Ascending aorta (tissue), 2 donors: ENCODE measurements at regions not wholly inside any gene's neighbourhood (a gene's known extent, or its start where the extent isn't known, plus 50 kb on each side); places are given as distances from the start of the nearest gene placed in this dataset.

ENCODE experiments used
- DNase-seq, 2 donors: peaks; one replicate each; pipeline ENCODE4 v3.0.0-alpha.2; 2019; ENCODE audit warnings: low spot score in 2 of 2
- H3K27ac ChIP-seq, 2 donors: fragments of 200-600 bp; sonication (generic); one replicate each; pipeline ENCODE4 v1.5.1; 2016 to 2017; ENCODE audit warnings: mild to moderate bottlenecking in 1 of 2
- H3K27me3 ChIP-seq: fragments of 200-600 bp; sonication (generic); one replicate; pipeline ENCODE4 v1.5.1; 2017
- H3K36me3 ChIP-seq, 2 donors: fragments of 200-600 bp; sonication (generic); one replicate each; pipeline ENCODE4 v1.5.1; 2016
- H3K4me1 ChIP-seq, 2 donors: fragments of 200-600 bp; sonication (generic); one replicate each; pipeline ENCODE4 v1.5.1; 2016 to 2017; ENCODE audit warnings: mild to moderate bottlenecking in 1 of 2
- H3K4me3 ChIP-seq, 2 donors: fragments of 200-600 bp; sonication (generic); one replicate each; pipeline ENCODE4 v1.5.1; 2016 to 2017; ENCODE audit warnings: mild to moderate bottlenecking in 1 of 2
- H3K9me3 ChIP-seq, 2 donors: fragments of 200-600 bp; sonication (generic); one replicate each; pipeline ENCODE4 v1.5.1; 2016
- intact Hi-C: fragments of 100-400 bp; cut with DNase I; formaldehyde crosslinking; loops from one replicate; pipeline ENCODE4 v1.15.1; 2023
- TF ChIP-seq, protein P1 (sequence below), 3 experiments: fragments of 200-600 bp in 2 of 3; fragments of 450-650 bp in 1 of 3; sonication (generic) in 2 of 3; IDR thresholded peaks; one replicate each; pipeline ENCODE4 v1.5.1; 2016 to 2019; ENCODE audit warnings: antibody characterized with exemption in 3 of 3, mild to moderate bottlenecking in 1 of 3, moderate library complexity in 1 of 3

DNA sequence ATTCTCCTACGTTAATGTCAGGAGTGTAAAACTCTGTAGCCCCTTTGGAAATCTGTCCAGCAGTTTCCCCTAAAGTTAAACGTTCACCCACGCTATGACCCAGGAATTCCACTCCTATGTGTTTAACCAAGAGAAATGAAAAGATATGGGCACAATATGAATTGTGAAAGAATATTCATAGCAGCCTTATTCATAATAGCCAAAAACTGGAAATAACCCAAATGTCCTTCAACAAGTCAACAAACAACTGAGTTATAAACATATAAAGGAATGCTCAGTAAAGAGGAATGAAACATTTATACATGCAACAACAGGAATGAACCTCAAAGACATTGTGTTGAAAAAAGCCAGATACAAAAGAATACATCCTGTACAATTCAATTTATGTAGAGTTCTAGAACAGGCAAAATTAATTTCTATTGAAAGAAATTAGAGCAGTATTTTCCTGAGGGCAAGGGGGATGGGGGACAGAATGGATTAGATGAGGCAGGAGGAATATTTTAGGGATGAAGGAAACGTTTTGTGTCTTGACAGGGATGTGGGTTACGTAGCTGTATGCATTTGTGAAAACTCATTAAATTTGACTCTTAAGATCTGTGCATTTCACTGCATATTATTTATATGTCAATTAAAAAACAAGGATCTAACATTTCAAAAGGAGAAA lies 286.7 kb upstream of the CDH5 start:
- Histone ChIP-seq H3K27me3 (no peaks in the 10 kb centered on the region), H3K27ac (no peak overlapping the region), H3K4me3 (no peak overlapping the region), H3K36me3 (no peaks in the 10 kb centered on the region), H3K9me3 (no peaks in the 10 kb centered on the region), H3K4me1 (no peaks in the 10 kb centered on the region)
- intact Hi-C loops = no loop called here
- DNase-seq = no peak
- TF ChIP-seq, protein P1, sequence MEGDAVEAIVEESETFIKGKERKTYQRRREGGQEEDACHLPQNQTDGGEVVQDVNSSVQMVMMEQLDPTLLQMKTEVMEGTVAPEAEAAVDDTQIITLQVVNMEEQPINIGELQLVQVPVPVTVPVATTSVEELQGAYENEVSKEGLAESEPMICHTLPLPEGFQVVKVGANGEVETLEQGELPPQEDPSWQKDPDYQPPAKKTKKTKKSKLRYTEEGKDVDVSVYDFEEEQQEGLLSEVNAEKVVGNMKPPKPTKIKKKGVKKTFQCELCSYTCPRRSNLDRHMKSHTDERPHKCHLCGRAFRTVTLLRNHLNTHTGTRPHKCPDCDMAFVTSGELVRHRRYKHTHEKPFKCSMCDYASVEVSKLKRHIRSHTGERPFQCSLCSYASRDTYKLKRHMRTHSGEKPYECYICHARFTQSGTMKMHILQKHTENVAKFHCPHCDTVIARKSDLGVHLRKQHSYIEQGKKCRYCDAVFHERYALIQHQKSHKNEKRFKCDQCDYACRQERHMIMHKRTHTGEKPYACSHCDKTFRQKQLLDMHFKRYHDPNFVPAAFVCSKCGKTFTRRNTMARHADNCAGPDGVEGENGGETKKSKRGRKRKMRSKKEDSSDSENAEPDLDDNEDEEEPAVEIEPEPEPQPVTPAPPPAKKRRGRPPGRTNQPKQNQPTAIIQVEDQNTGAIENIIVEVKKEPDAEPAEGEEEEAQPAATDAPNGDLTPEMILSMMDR (IDR thresholded peaks at IDR 0.05) = no peak

DNA sequence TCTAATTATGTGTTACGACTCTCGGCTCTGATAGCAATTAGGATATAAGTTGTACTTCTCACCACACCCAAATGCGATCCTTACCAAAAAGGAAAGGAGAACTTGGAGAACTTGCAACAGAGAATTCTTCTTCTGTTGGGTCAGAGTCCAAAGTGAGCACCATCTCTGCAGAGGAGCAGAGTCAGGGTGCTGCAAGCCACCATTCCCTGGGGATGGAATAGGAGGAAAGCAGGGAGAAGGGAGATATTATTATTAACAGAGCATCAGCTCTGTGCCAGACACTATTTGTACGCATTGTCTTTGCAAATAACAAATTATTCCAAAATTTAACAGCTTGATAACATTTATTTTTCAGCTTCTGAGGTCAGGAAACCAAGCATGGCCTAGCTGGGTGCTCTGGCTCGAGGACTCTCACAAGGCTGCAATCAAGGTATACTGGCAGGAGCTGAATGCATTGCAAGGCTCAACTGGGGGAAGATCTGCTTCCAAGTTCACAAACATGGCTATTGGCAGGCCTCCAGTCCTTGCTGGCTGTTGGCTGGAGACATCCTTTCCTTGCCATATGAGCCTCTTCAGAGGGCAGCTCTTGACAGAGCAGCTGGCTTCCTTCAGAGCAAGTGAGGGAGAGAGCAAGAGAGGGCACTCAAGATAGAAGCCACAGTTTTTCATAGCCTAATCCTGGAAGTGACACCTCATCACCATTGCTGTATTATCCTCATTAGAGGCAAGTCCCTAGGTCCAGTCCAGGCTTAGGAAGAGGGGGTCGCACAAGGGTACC lies 296.2 kb upstream of the CDH5 start:
- no peaks in the 10 kb centered on the region for H3K27me3 ChIP-seq
- no peaks in the 10 kb centered on the region for H3K4me1 ChIP-seq
- intact Hi-C loops = no loop called here
- DNase-seq = no peak
- no peak overlapping the region for H3K4me3 ChIP-seq
- H3K9me3 ChIP-seq = no peaks in the 10 kb centered on the region
- H3K27ac ChIP-seq = no peak overlapping the region
- TF ChIP-seq, protein P1 (IDR thresholded peaks at IDR 0.05) = no peak
- H3K36me3 ChIP-seq = no peaks in the 10 kb centered on the region

DNA sequence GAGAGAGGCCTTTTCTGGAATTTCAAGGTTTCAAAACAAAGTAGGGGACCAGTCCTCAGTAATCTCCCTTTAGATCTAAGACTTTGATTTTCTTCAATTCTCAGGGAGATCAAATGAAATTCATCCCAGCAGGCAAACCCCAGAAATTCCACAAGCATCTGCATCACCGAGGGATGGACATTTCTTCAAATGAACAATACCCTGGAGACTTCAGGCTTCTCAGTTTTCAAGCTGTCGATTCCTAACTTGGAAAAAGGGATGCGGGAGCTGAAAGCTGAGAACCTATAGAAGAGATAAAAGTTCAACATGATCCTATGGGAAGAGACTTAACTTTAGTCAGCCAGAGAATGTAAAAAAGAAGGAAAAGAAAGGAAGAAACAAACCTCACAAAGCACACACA lies 296.9 kb upstream of the CDH5 start:
- H3K36me3 ChIP-seq = no peaks in the 10 kb centered on the region
- DNase-seq = no peak
- no peaks in the 10 kb centered on the region for H3K9me3 ChIP-seq
- no peak overlapping the region for H3K27ac ChIP-seq
- intact Hi-C loops = no loop called here
- H3K27me3 ChIP-seq = no peaks in the 10 kb centered on the region
- TF ChIP-seq, protein P1 (IDR thresholded peaks at IDR 0.05) = no peak
- no peak overlapping the region for H3K4me3 ChIP-seq
- no peaks in the 10 kb centered on the region for H3K4me1 ChIP-seq

DNA sequence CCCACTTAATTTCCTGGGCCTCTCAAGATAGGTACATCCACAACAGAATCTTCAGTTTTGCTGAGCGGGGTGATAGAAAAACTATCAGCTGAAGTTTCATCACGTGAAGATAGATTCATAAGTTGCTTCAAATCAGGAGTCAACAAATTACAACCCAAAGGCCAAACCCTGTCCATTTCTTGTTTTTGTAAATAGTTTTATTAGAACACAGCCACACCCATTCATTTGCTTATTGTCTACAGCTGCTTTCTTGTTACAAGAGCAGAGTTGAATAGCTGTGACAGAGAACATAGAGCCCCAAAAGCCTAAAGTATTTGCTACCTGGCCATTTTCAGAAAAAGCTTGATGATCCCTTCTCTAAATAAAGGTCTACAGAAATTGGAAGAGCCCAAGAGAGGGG lies 300.1 kb upstream of the CDH5 start:
- H3K27me3 ChIP-seq = no peaks in the 10 kb centered on the region
- H3K4me3 ChIP-seq = no peak overlapping the region
- no peaks in the 10 kb centered on the region for H3K4me1 ChIP-seq
- no peak for DNase-seq
- H3K36me3 ChIP-seq = no peaks in the 10 kb centered on the region
- H3K27ac ChIP-seq = no peak overlapping the region
- H3K9me3 ChIP-seq = no peaks in the 10 kb centered on the region
- intact Hi-C loops = no loop called here
- TF ChIP-seq, protein P1 (IDR thresholded peaks at IDR 0.05) = no peak

DNA sequence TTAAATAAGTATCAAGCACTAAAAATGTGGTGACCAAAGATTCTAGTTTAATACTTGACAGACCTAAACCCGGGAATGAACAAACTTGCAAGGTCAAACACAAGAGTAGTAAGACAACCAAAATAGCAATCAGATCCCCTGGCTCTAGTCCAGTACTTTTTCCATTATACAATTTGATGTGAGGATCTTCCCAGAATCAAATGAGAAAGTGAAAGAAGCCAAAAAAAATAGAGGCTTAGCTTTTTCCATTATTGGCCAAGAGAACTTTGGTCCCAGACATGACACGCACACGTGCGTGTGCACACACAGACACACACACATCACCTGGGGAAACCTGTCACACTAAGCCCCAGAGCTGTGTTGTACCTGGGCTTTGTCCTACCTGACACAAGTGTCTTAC lies 300.6 kb upstream of the CDH5 start:
- DNase-seq = no peak
- no peak overlapping the region for H3K27ac ChIP-seq

More for the DNA sequence above, 300.6 kb upstream of the CDH5 start:
- intact Hi-C loops = no loop called here
- Histone ChIP-seq H3K36me3 (no peaks in the 10 kb centered on the region), H3K4me3 (no peak overlapping the region), H3K4me1 (no peaks in the 10 kb centered on the region), H3K9me3 (no peaks in the 10 kb centered on the region), H3K27me3 (no peaks in the 10 kb centered on the region)
- TF ChIP-seq, protein P1 (IDR thresholded peaks at IDR 0.05) = no peak
